ENCODE measurements at regions not wholly inside any gene's neighbourhood (a gene's known extent, or its start where the extent isn't known, plus 50 kb on each side); places are given as distances from the start of the nearest gene placed in this dataset.

DNA sequence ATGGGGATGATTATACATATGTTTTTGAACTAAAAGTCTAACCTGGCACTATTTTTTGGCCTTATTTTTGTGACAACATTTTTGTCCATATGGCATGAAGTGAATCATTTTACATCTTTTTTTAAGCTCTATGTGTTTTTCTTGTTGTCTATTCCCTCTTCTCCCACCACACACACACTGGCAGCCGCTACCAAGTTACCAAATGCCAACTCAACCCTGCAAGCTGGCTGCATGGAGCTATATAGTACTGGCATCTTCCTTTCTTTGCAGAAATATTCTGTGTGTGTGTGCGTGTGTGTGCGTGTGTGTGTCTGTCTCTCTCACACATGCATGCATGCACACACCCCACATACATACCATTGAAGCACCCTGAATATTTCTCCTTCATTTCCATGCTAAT is 278.9 kb upstream of the SOX5 start:
- Histone ChIP-seq H3K36me3 (ENCODE audit: control insufficient read depth, insufficient read depth, low read length) (no peaks in the 10 kb centered on the region), H3K27me3 (ENCODE audit: control insufficient read depth, insufficient read depth, low read length) (no peaks in the 10 kb centered on the region), H3K4me3 (ENCODE audit: low read depth, low read length) (no peak overlapping the region)
- no peak for DNase-seq (ENCODE audit: low read depth)
- TF ChIP-seq, protein P1, sequence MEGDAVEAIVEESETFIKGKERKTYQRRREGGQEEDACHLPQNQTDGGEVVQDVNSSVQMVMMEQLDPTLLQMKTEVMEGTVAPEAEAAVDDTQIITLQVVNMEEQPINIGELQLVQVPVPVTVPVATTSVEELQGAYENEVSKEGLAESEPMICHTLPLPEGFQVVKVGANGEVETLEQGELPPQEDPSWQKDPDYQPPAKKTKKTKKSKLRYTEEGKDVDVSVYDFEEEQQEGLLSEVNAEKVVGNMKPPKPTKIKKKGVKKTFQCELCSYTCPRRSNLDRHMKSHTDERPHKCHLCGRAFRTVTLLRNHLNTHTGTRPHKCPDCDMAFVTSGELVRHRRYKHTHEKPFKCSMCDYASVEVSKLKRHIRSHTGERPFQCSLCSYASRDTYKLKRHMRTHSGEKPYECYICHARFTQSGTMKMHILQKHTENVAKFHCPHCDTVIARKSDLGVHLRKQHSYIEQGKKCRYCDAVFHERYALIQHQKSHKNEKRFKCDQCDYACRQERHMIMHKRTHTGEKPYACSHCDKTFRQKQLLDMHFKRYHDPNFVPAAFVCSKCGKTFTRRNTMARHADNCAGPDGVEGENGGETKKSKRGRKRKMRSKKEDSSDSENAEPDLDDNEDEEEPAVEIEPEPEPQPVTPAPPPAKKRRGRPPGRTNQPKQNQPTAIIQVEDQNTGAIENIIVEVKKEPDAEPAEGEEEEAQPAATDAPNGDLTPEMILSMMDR (IDR thresholded peaks at IDR 0.05; ENCODE audit: insufficient read depth, low read length, poor library complexity, severe bottlenecking), result no peak

- no peak for DNase-seq (ENCODE audit: low read depth)
- TF ChIP-seq, protein P1 (IDR thresholded peaks at IDR 0.05; ENCODE audit: insufficient read depth, low read length, poor library complexity, severe bottlenecking), result no peak
- no peak overlapping the region for H3K4me3 ChIP-seq (ENCODE audit: low read depth, low read length)
- H3K36me3 ChIP-seq (ENCODE audit: control insufficient read depth, insufficient read depth, low read length), result no peaks in the 10 kb centered on the region
- H3K27me3 ChIP-seq (ENCODE audit: control insufficient read depth, insufficient read depth, low read length), result no peaks in the 10 kb centered on the region
Observed at GRCh38 chr12:24227551-24227950, 278.1 kb upstream of the SOX5 start.

- Histone ChIP-seq H3K4me3 (ENCODE audit: low read depth, low read length) (no peak overlapping the region), H3K36me3 (ENCODE audit: control insufficient read depth, insufficient read depth, low read length) (no peaks in the 10 kb centered on the region), H3K27me3 (ENCODE audit: control insufficient read depth, insufficient read depth, low read length) (no peaks in the 10 kb centered on the region)
- DNase-seq (ENCODE audit: low read depth), result peak; percentile 77
- TF ChIP-seq, protein P1 (IDR thresholded peaks at IDR 0.05; ENCODE audit: insufficient read depth, low read length, poor library complexity, severe bottlenecking), result no peak
Observed at GRCh38 chr12:24226745-24227350, 277.4 kb upstream of the SOX5 start.

GRCh38 chr12:24224401-24224800 is 274.9 kb upstream of the SOX5 start:
- TF ChIP-seq, protein P1 (IDR thresholded peaks at IDR 0.05; ENCODE audit: insufficient read depth, low read length, poor library complexity, severe bottlenecking), result no peak
- no peaks in the 10 kb centered on the region for H3K36me3 ChIP-seq (ENCODE audit: control insufficient read depth, insufficient read depth, low read length)
- no peak for DNase-seq (ENCODE audit: low read depth)
- no peaks in the 10 kb centered on the region for H3K27me3 ChIP-seq (ENCODE audit: control insufficient read depth, insufficient read depth, low read length)
- no peak overlapping the region for H3K4me3 ChIP-seq (ENCODE audit: low read depth, low read length)

- TF ChIP-seq, protein P1 (IDR thresholded peaks at IDR 0.05; ENCODE audit: insufficient read depth, low read length, poor library complexity, severe bottlenecking), result no peak
- H3K27me3 ChIP-seq (ENCODE audit: control insufficient read depth, insufficient read depth, low read length), result no peaks in the 10 kb centered on the region
- no peak for DNase-seq (ENCODE audit: low read depth)
- no peak overlapping the region for H3K4me3 ChIP-seq (ENCODE audit: low read depth, low read length)
- no peaks in the 10 kb centered on the region for H3K36me3 ChIP-seq (ENCODE audit: control insufficient read depth, insufficient read depth, low read length)
Observed at GRCh38 chr12:24223926-24224325, 274.5 kb upstream of the SOX5 start.

GRCh38 chr12:24222968-24223367 is 273.5 kb upstream of the SOX5 start:
- no peak for DNase-seq (ENCODE audit: low read depth)
- Histone ChIP-seq H3K27me3 (ENCODE audit: control insufficient read depth, insufficient read depth, low read length) (no peaks in the 10 kb centered on the region), H3K4me3 (ENCODE audit: low read depth, low read length) (no peak overlapping the region), H3K36me3 (ENCODE audit: control insufficient read depth, insufficient read depth, low read length) (no peaks in the 10 kb centered on the region)
- TF ChIP-seq, protein P1 (IDR thresholded peaks at IDR 0.05; ENCODE audit: insufficient read depth, low read length, poor library complexity, severe bottlenecking), result no peak

Data from kidney epithelial cell (primary cell).